GM12878 (cell line): ENCODE measurements at regions not wholly inside any gene's neighbourhood (a gene's known extent, or its start where the extent isn't known, plus 50 kb on each side); places are given as distances from the start of the nearest gene placed in this dataset.

Experiments
- ATAC-seq: fragments of 200-7000 bp; cut with Tn5 transposase; 3 replicates; pipeline ENCODE4 v1.9.1; 2020; ENCODE audit warnings: mild to moderate bottlenecking, moderate library complexity
- BruUV-seq: library from RNA; stranded (reverse); fragments of 400-500 nt; replicated peaks from 2 replicates; lab custom pipeline; 2021; lab: Mats Ljungman, UMichigan
- CTCF ChIA-PET: fragments of 300-600 bp; sonication (Branson Sonifier 250); formaldehyde crosslinking; extraction: SDS; loops from one replicate; lab custom pipeline; 2021; ENCODE audit warnings: inconsistent platforms; lab: Yijun Ruan, JAX
- POLR2A ChIA-PET: fragments of 350-600 bp; formaldehyde crosslinking; extraction: SDS; loops from one replicate; lab custom pipeline; 2021; ENCODE audit warnings: inconsistent platforms; lab: Charles Lee
- RAD21 ChIA-PET: fragments of 300-600 bp; sonication (Branson Sonifier 250); formaldehyde crosslinking; loops from one replicate; lab custom pipeline; 2023; ENCODE audit warnings: antibody characterized with exemption; ENCODE audit not compliant: unreplicated experiment; lab: Charles Lee
- SMC1A ChIA-PET: fragments of 300-600 bp; sonication (Branson Sonifier 250); formaldehyde crosslinking; loops from one replicate; lab custom pipeline; 2023; ENCODE audit not compliant: unreplicated experiment, uncharacterized antibody; lab: Charles Lee
- DNase-seq: peaks from one replicate; pipeline ENCODE4 v3.0.0-alpha.2; 2011; ENCODE audit warnings: low read depth, low spot score
- FAIRE-seq: peaks from 3 replicates; lab custom pipeline; 2011; peaks lifted over from hg19 to GRCh38; lab: Jason Lieb, UNC
- H2AFZ ChIP-seq: 2 replicates; pipeline ENCODE4 v1.6.0; 2011; ENCODE audit warnings: low read depth, low read length, control low read depth; ENCODE audit not compliant: control insufficient read depth
- H3K27ac ChIP-seq: 2 replicates; pipeline ENCODE4 v1.5.1; 2011; ENCODE audit warnings: control low read depth; ENCODE audit not compliant: control insufficient read depth, insufficient read depth
- H3K27me3 ChIP-seq, 2 experiments: replicated peaks in 1 of 2; 2 replicates each; pipeline versions ENCODE4 v1.6.0 to v1.6.1; 2011; ENCODE audit warnings: low read length in 1 of 2; ENCODE audit not compliant: control insufficient read depth in 2 of 2, insufficient read depth in 2 of 2
- H3K36me3 ChIP-seq, 2 experiments: 2 replicates each; pipeline ENCODE4 v1.5.1; 2011; ENCODE audit warnings: low read length in 1 of 2; ENCODE audit not compliant: control insufficient read depth in 2 of 2, insufficient read depth in 2 of 2
- H3K4me1 ChIP-seq: 2 replicates; pipeline ENCODE4 v1.6.1; 2011; ENCODE audit warnings: mild to moderate bottlenecking, low read length, moderate library complexity, mixed read lengths; ENCODE audit not compliant: control insufficient read depth, insufficient read depth
- H3K4me2 ChIP-seq: 2 replicates; pipeline ENCODE4 v1.6.0; 2011; ENCODE audit warnings: control low read depth; ENCODE audit not compliant: control insufficient read depth, insufficient read depth
- H3K4me3 ChIP-seq: fragments of 200-600 bp; sonication (generic); 2 replicates; pipeline ENCODE4 v1.5.1; 2016
- H3K79me2 ChIP-seq: 2 replicates; pipeline ENCODE4 v1.6.0; 2011; ENCODE audit warnings: low read length; ENCODE audit not compliant: control insufficient read depth, insufficient read depth
- H3K9ac ChIP-seq: 2 replicates; pipeline ENCODE4 v1.8.0; 2011; ENCODE audit warnings: low read length, control low read depth, mixed read lengths; ENCODE audit not compliant: control insufficient read depth, insufficient read depth
- H3K9me3 ChIP-seq: replicated peaks from 3 replicates; pipeline ENCODE4 v1.5.1; 2011; ENCODE audit warnings: mild to moderate bottlenecking, low read length; ENCODE audit not compliant: control insufficient read depth, insufficient read depth
- H4K20me1 ChIP-seq: 2 replicates; pipeline ENCODE4 v1.6.0; 2011; ENCODE audit not compliant: control insufficient read depth, insufficient read depth
- ASH2L ChIP-seq: fragments of 300-600, 200-600 bp; sonication (generic); IDR thresholded peaks from 2 replicates; pipeline ENCODE4 v1.6.1; 2017; ENCODE audit warnings: low read depth, mild to moderate bottlenecking, borderline replicate concordance
- ATF3 ChIP-seq: IDR thresholded peaks from 2 replicates; pipeline ENCODE4 v1.6.1; 2011; ENCODE audit warnings: low read depth, mild to moderate bottlenecking, low read length, moderate library complexity, borderline replicate concordance; ENCODE audit errors: extremely low read depth
- BCL3 ChIP-seq: IDR thresholded peaks from 2 replicates; pipeline ENCODE4 v1.6.1; 2011; ENCODE audit warnings: borderline replicate concordance, low read depth, mild to moderate bottlenecking, moderate library complexity, low read length; ENCODE audit not compliant: insufficient read depth, poor library complexity, severe bottlenecking
- CHD1 ChIP-seq: IDR thresholded peaks from 2 replicates; pipeline ENCODE4 v1.6.1; 2012; ENCODE audit warnings: low read depth, low read length, improper control_type of control experiment
- CTCF ChIP-seq, 3 experiments: IDR thresholded peaks in 2 of 3; conservative IDR thresholded peaks in 1 of 3; 2 replicates each; pipeline ENCODE4 v1.5.1; 2011; ENCODE audit warnings: low read depth in 3 of 3, low read length in 3 of 3, mild to moderate bottlenecking in 3 of 3, control low read depth in 2 of 3, moderate library complexity in 2 of 3, inconsistent platforms in 1 of 3, mixed read lengths in 1 of 3; ENCODE audit not compliant: control insufficient read depth in 2 of 3, insufficient read depth in 1 of 3; ENCODE audit errors: extremely low read depth in 1 of 3
- EGR1 ChIP-seq, 2 experiments: IDR thresholded peaks; 1 replicate in 1 of 2; 2 replicates in 1 of 2; pipeline ENCODE4 v1.6.1; 2011 to 2012; ENCODE audit warnings: low read depth in 2 of 2, low read length in 2 of 2, borderline replicate concordance in 1 of 2, mild to moderate bottlenecking in 1 of 2, moderate library complexity in 1 of 2
- FOS ChIP-seq: IDR thresholded peaks from 3 replicates; pipeline ENCODE4 v1.6.1; 2011; ENCODE audit warnings: borderline replicate concordance; ENCODE audit not compliant: insufficient read length; ENCODE audit errors: extremely low read depth
- KDM1A ChIP-seq: fragments of 200-600 bp; sonication (generic); IDR thresholded peaks from 2 replicates; pipeline ENCODE4 v1.6.1; 2016; ENCODE audit warnings: borderline replicate concordance
- KLF5 ChIP-seq: fragments of 450-650 bp; IDR thresholded peaks from 2 replicates; pipeline ENCODE4 v1.6.1; 2014; ENCODE audit warnings: mild to moderate bottlenecking; ENCODE audit not compliant: partially characterized antibody
- SP1 ChIP-seq: IDR thresholded peaks from one replicate; pipeline ENCODE4 v1.6.1; 2011; ENCODE audit warnings: low read depth, low read length
- STAT3 ChIP-seq: IDR thresholded peaks from 2 replicates; pipeline ENCODE4 v1.6.1; 2011; ENCODE audit warnings: low read depth, low read length, improper control_type of control experiment
- ZSCAN29 ChIP-seq: fragments of 450-650 bp; IDR thresholded peaks from 2 replicates; pipeline ENCODE4 v1.6.1; 2017; ENCODE audit warnings: mild to moderate bottlenecking, moderate library complexity
- ZZZ3 ChIP-seq: IDR thresholded peaks from 2 replicates; pipeline ENCODE4 v1.6.1; 2011; ENCODE audit warnings: low read depth; ENCODE audit not compliant: control insufficient read depth, insufficient read length
- WGBS: methylation state at CpG from one replicate; pipeline ENCODE4 v1.1.6; 2016; ENCODE audit warnings: low lambda C conversion rate; ENCODE audit not compliant: insufficient replicate concordance, insufficient coverage; ENCODE audit errors: missing lambda C conversion rate; 5-methylcytosine and 5-hydroxymethylcytosine counted together
- in situ Hi-C: fragments of 300-500 bp; cut with MboI; formaldehyde crosslinking; loops from 9 replicates; pipeline ENCODE4 v1.14.3; 2018; ENCODE audit warnings: mixed read lengths
- intact Hi-C: fragments of 100-400 bp; cut with micrococcal nuclease; formaldehyde crosslinking; loops from one replicate; pipeline ENCODE4 v1.14.2; 2022; ENCODE audit not compliant: unreplicated experiment

- no peak for TF ChIP-seq ZZZ3
- TF ChIP-seq STAT3, result no peak
- TF ChIP-seq SP1, result no peak
- TF ChIP-seq ATF3, result no peak
Measured at GRCh38 chr5:4674166-4674565, 466.0 kb upstream of the ADAMTS16 start (continued).

GRCh38 chr5:4676934-4677333 lies 463.2 kb upstream of the ADAMTS16 start:
- ATAC-seq, result no peak
- intact Hi-C loops, result no loop called here

More at GRCh38 chr5:4676934-4677333, 463.2 kb upstream of the ADAMTS16 start:
- H3K4me3 ChIP-seq, result no peak overlapping the region
- SMC1A ChIA-PET, result no interaction called here
- H3K27me3 ChIP-seq, result no peaks in the 10 kb centered on the region
- H2AFZ ChIP-seq, result no peak overlapping the region
- FAIRE-seq (no peak), DNase-seq (no peak)
- in situ Hi-C loops, result no loop called here
- 32% methylated on average over 4 of the region's 4 CpGs for WGBS
- no peak overlapping the region for H3K4me2 ChIP-seq
- BruUV-seq, result no TSS peak
- no peaks in the 10 kb centered on the region for H3K79me2 ChIP-seq
- POLR2A ChIA-PET, result no interaction called here
- CTCF ChIA-PET, result no interaction called here
- RAD21 ChIA-PET, result no interaction called here
- H3K36me3 ChIP-seq, result no peaks in the 10 kb centered on the region
- no peaks in the 10 kb centered on the region for H3K4me1 ChIP-seq
- TF ChIP-seq EGR1 (IDR thresholded peaks at IDR 0.05; ENCODE audit: borderline replicate concordance in 1 of 2, low read depth in 2 of 2, low read length in 2 of 2), result no peak
- TF ChIP-seq FOS, result no peak
- TF ChIP-seq ASH2L, result no peak
- TF ChIP-seq KLF5, result no peak
- no peak for TF ChIP-seq BCL3
- TF ChIP-seq CHD1, result no peak
- TF ChIP-seq ZSCAN29, result no peak
- TF ChIP-seq CTCF (IDR thresholded peaks at IDR 0.05 in 2 of 3, conservative IDR thresholded peaks at IDR 0.05 in 1 of 3; ENCODE audit: control insufficient read depth in 2 of 3, extremely low read depth in 1 of 3, insufficient read depth in 1 of 3, low read depth in 3 of 3, low read length in 3 of 3), result no peak
- no peak for TF ChIP-seq KDM1A
- H3K27ac ChIP-seq, result no peak overlapping the region
- H3K9ac ChIP-seq, result no peak overlapping the region
- no peaks in the 10 kb centered on the region for H4K20me1 ChIP-seq
- H3K9me3 ChIP-seq, result no peaks in the 10 kb centered on the region
